Thoracic aorta (tissue), 2 donors: ENCODE measurements at regions not wholly inside any gene's neighbourhood (a gene's known extent, or its start where the extent isn't known, plus 50 kb on each side); places are given as distances from the start of the nearest gene placed in this dataset.
"Not testable (repeated sequence)": the region's sequence is repeated elsewhere in the genome, so short reads cannot be mapped to it uniquely, and the experiment has no call there.

Experiments used
- ATAC-seq: fragments of 150-250 bp; one replicate; pipeline ENCODE4 v1.8.0; 2017; ENCODE audit warnings: low read depth; ENCODE audit not compliant: insufficient number of reproducible peaks, low FRiP score
- DNase-seq: peaks from one replicate; pipeline ENCODE4 v3.0.0-alpha.2; 2020; ENCODE audit warnings: low spot score
- H3K27ac ChIP-seq, 2 donors: fragments of 200-600 bp; sonication (generic); 1 replicate in 1 of 2; 2 replicates in 1 of 2; pipeline ENCODE4 v1.5.1; 2016; ENCODE audit warnings: mild to moderate bottlenecking in 2 of 2, moderate library complexity in 2 of 2
- H3K27me3 ChIP-seq: fragments of 200-600 bp; sonication (generic); replicated peaks from 2 replicates; pipeline ENCODE4 v1.6.0; 2016; ENCODE audit warnings: mild to moderate bottlenecking; ENCODE audit not compliant: insufficient read depth
- H3K36me3 ChIP-seq: fragments of 200-600 bp; sonication (generic); one replicate; pipeline ENCODE4 v1.5.1; 2016
- H3K4me1 ChIP-seq, 2 donors: fragments of 200-600 bp; sonication (generic); 1 replicate in 1 of 2; 2 replicates in 1 of 2; pipeline versions ENCODE4 v1.5.1 to v1.6.0; 2016; ENCODE audit warnings: low read depth in 2 of 2, mild to moderate bottlenecking in 1 of 2; ENCODE audit not compliant: control insufficient read depth in 1 of 2
- H3K4me3 ChIP-seq: fragments of 200-600 bp; sonication (generic); 2 replicates; pipeline ENCODE4 v1.5.1; 2016; ENCODE audit warnings: mild to moderate bottlenecking
- H3K9me3 ChIP-seq: fragments of 200-600 bp; sonication (generic); 2 replicates; pipeline ENCODE4 v1.5.1; 2016
- CTCF ChIP-seq: fragments of 200-600 bp; sonication (generic); IDR thresholded peaks from one replicate; pipeline ENCODE4 v1.5.1; 2019; ENCODE audit warnings: antibody characterized with exemption

GRCh38 chr9:26125693-26126092 lies 447.4 kb upstream of the TUSC1 start:
- Histone ChIP-seq H3K36me3 (no peaks in the 10 kb centered on the region), H3K27ac (no peak overlapping the region), H3K27me3 (no peaks in the 10 kb centered on the region), H3K4me3 (no peak overlapping the region), H3K9me3 (no peaks in the 10 kb centered on the region), H3K4me1 (no peaks in the 10 kb centered on the region)
- DNase-seq (no peak), ATAC-seq (no peak)
- TF ChIP-seq CTCF = no peak

GRCh38 chr9:26116085-26116484 lies 437.8 kb upstream of the TUSC1 start:
- not testable (repeated sequence) for H3K36me3 ChIP-seq, H3K27me3 ChIP-seq, H3K27ac ChIP-seq, ATAC-seq, DNase-seq, H3K4me1 ChIP-seq, H3K9me3 ChIP-seq, H3K4me3 ChIP-seq

DNA sequence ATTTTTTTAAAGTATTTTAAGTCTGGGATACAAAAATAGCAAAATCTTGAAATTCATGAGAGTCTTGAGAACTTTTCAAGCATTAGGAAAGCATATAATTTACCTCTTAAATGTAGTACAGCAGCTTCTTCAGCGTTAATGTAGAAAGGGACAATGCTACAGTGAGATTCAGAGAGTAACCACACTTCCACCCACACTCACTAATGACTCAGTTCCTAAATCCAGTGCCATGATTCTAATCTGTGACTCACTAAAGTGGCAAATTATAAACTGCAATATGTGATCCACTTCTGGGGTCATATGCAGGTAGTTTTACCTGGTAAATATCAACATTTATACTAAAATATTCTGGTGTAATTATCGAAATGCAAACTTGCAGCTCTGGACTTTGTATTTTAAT lies 434.5 kb upstream of the TUSC1 start:
- Histone ChIP-seq H3K27ac (no peak overlapping the region), H3K4me1 (no peaks in the 10 kb centered on the region), H3K4me3 (no peak overlapping the region), H3K36me3 (no peaks in the 10 kb centered on the region), H3K27me3 (no peaks in the 10 kb centered on the region), H3K9me3 (no peaks in the 10 kb centered on the region)
- ATAC-seq (no peak), DNase-seq (no peak)
- no peak for TF ChIP-seq CTCF

DNA sequence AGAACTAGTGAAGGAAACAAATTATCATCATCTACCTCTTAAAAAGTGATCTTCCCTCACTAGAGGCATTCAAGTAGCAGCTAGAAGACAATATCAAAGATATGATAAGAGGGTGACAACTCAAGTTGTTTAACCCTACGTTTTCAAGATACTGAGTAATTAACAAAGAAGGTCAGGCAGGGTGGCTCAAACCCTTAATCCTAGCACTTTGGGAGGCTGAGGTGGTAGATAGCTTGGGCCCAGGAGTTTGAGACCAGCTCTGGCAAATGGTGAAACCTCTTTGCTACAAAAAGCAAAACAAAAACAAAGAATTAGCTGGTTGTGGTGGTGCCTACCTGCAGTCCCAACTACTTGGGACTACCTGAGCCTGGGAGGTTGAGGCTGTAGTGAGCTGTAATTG lies 408.2 kb upstream of the TUSC1 start:
- ATAC-seq (no peak), DNase-seq (no peak)
- no peaks in the 10 kb centered on the region for H3K4me1 ChIP-seq
- no peaks in the 10 kb centered on the region for H3K9me3 ChIP-seq
- no peak overlapping the region for H3K4me3 ChIP-seq
- H3K36me3 ChIP-seq = no peaks in the 10 kb centered on the region
- H3K27me3 ChIP-seq = no peaks in the 10 kb centered on the region
- H3K27ac ChIP-seq = no peak overlapping the region
- no peak for TF ChIP-seq CTCF

- no peak for ATAC-seq
- no peaks in the 10 kb centered on the region for H3K27me3 ChIP-seq
- no peaks in the 10 kb centered on the region for H3K4me1 ChIP-seq
- H3K36me3 ChIP-seq = no peaks in the 10 kb centered on the region
- no peak overlapping the region for H3K27ac ChIP-seq
- DNase-seq = no peak
- TF ChIP-seq CTCF = no peak
- no peaks in the 10 kb centered on the region for H3K9me3 ChIP-seq
- H3K4me3 ChIP-seq = no peak overlapping the region
Observed at GRCh38 chr9:26081847-26082246, 403.6 kb upstream of the TUSC1 start.

DNA sequence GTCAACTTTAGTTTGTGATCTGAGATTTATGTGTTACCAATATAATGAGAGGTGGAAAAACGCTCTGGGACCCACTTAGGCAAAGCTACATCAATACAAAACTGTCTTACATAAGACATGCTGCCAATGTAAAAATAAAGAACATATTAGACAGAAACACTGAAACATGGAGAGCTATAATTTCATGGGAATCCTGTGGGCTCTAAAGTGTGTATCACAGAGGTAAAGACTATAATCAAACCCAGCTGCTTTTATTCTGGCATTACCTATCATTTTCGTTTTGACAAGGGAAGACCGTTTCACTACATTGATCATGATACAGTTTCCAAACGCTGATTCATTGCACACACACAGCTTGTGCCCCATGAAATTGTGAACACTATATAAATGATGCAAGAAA lies 400.5 kb upstream of the TUSC1 start:
- ATAC-seq (no peak), DNase-seq (no peak)
- no peaks in the 10 kb centered on the region for H3K4me1 ChIP-seq
- TF ChIP-seq CTCF = no peak
- H3K36me3 ChIP-seq = no peaks in the 10 kb centered on the region
- no peak overlapping the region for H3K4me3 ChIP-seq
- H3K27ac ChIP-seq = no peak overlapping the region
- no peaks in the 10 kb centered on the region for H3K9me3 ChIP-seq
- H3K27me3 ChIP-seq = no peaks in the 10 kb centered on the region
